Common myeloid progenitor, CD34-positive (primary cell): ENCODE measurements at regions not wholly inside any gene's neighbourhood (a gene's known extent, or its start where the extent isn't known, plus 50 kb on each side); places are given as distances from the start of the nearest gene placed in this dataset.

Experiments
- CTCF ChIA-PET: fragments of 350-600 bp; sonication (Branson Sonifier 250); formaldehyde crosslinking; loops from one replicate; lab custom pipeline; 2021; ENCODE audit warnings: antibody characterized with exemption; lab: Charles Lee
- POLR2A ChIA-PET: fragments of 350-600 bp; sonication (Branson Sonifier 250); formaldehyde crosslinking; loops from one replicate; lab custom pipeline; 2021; ENCODE audit warnings: antibody characterized with exemption; lab: Charles Lee
- DNase-seq, 3 donors: peaks; one replicate each; pipeline versions ENCODE4 v3.0.0 to v3.0.0-alpha.2; 2013
- H3K27ac ChIP-seq, 2 experiments: 1 replicate in 1 of 2; 2 replicates in 1 of 2; pipeline ENCODE4 v1.7.0; 2013; ENCODE audit warnings: inconsistent platforms in 2 of 2, low read length in 2 of 2, mild to moderate bottlenecking in 2 of 2, low read depth in 1 of 2, moderate library complexity in 1 of 2; ENCODE audit not compliant: severe bottlenecking in 2 of 2, insufficient read depth in 1 of 2, poor library complexity in 1 of 2
- H3K27me3 ChIP-seq, 5 experiments: replicated peaks in 2 of 5; 1 replicate in 3 of 5; 2 replicates in 2 of 5; pipeline versions ENCODE4 v1.6.1 to v1.7.0; 2013; ENCODE audit warnings: low read length in 4 of 5, mild to moderate bottlenecking in 2 of 5, moderate library complexity in 2 of 5, inconsistent platforms in 1 of 5; ENCODE audit not compliant: insufficient read depth in 5 of 5, control insufficient read depth in 4 of 5
- H3K36me3 ChIP-seq, 4 experiments: 1 replicate in 2 of 4; 2 replicates in 2 of 4; pipeline versions ENCODE4 v1.6.1 to v1.7.0; 2013; ENCODE audit warnings: low read length in 3 of 4, control low read depth in 1 of 4, mild to moderate bottlenecking in 1 of 4; ENCODE audit not compliant: control insufficient read depth in 4 of 4, insufficient read depth in 4 of 4
- H3K4me1 ChIP-seq, 4 experiments: 1 replicate in 3 of 4; 2 replicates in 1 of 4; pipeline versions ENCODE4 v1.6.1 to v1.7.1; 2013; ENCODE audit warnings: low read length in 3 of 4, mild to moderate bottlenecking in 3 of 4, control low read depth in 1 of 4, inconsistent platforms in 1 of 4, moderate library complexity in 1 of 4; ENCODE audit not compliant: control insufficient read depth in 4 of 4, insufficient read depth in 4 of 4; ENCODE audit errors: control extremely low read depth in 1 of 4
- H3K4me3 ChIP-seq, 7 experiments: 1 replicate in 4 of 7; 2 replicates in 3 of 7; pipeline versions ENCODE4 v1.5.1 to v1.7.0; 2013; ENCODE audit warnings: mild to moderate bottlenecking in 7 of 7, low read length in 6 of 7, moderate library complexity in 6 of 7, inconsistent platforms in 2 of 7, low read depth in 2 of 7, control low read depth in 1 of 7; ENCODE audit not compliant: insufficient read depth in 4 of 7, control insufficient read depth in 1 of 7; ENCODE audit errors: extremely low read depth in 1 of 7
- H3K9me3 ChIP-seq, 5 experiments: 1 replicate in 4 of 5; 2 replicates in 1 of 5; pipeline versions ENCODE4 v1.6.1 to v1.7.1; 2013; ENCODE audit warnings: low read length in 4 of 5, mild to moderate bottlenecking in 2 of 5, inconsistent platforms in 1 of 5, low read depth in 1 of 5, moderate library complexity in 1 of 5; ENCODE audit not compliant: control insufficient read depth in 4 of 5, insufficient read depth in 2 of 5; ENCODE audit errors: control extremely low read depth in 1 of 5
- WGBS: methylation state at CpG from one replicate; pipeline ENCODE4 v1.1.5; 2013; ENCODE audit not compliant: insufficient coverage; 5-methylcytosine and 5-hydroxymethylcytosine counted together

GRCh38 chr15:97490429-97490828 is 470.1 kb upstream of the ARRDC4 start:
- Histone ChIP-seq H3K4me3 (no peak overlapping the region), H3K9me3 (no peaks in the 10 kb centered on the region), H3K27ac (no peak overlapping the region), H3K27me3 (no peaks in the 10 kb centered on the region), H3K36me3 (no peaks in the 10 kb centered on the region), H3K4me1 (no peaks in the 10 kb centered on the region)
- DNase-seq: no peak
- 92% methylated on average over 4 of the region's 4 CpGs for WGBS
- ChIA-PET POLR2A (no interaction called here), CTCF (no interaction called here)

- Histone ChIP-seq H3K27ac (no peak overlapping the region), H3K4me3 (no peak overlapping the region), H3K4me1 (peaks cover 0 to 9% (median 0%) of the 10 kb centered on the region in 4 experiments), H3K36me3 (no peaks in the 10 kb centered on the region), H3K27me3 (no peaks in the 10 kb centered on the region), H3K9me3 (no peaks in the 10 kb centered on the region)
- no CpG with 5 or more reads among the region's 1 CpG for WGBS
- peak; percentile 1 to 32 (median 22) for DNase-seq
- CTCF ChIA-PET: no interaction called here
- POLR2A ChIA-PET: interaction anchor here (1.1 kb wide), 1 partner anchor 9 kb away, joined by 4 read pairs; no protein-coding TSS in a partner anchor
Measured at GRCh38 chr15:97501291-97501690, 459.2 kb upstream of the ARRDC4 start.

GRCh38 chr15:97502038-97502437 is 458.5 kb upstream of the ARRDC4 start:
- Histone ChIP-seq H3K4me3 (no peak overlapping the region), H3K4me1 (peaks cover 0 to 9% (median 0%) of the 10 kb centered on the region in 4 experiments), H3K36me3 (no peaks in the 10 kb centered on the region), H3K27ac (no peak overlapping the region), H3K27me3 (no peaks in the 10 kb centered on the region), H3K9me3 (no peaks in the 10 kb centered on the region)
- CTCF ChIA-PET: no interaction called here
- no peak for DNase-seq
- WGBS: 86% methylated on average over 2 of the region's 2 CpGs
- POLR2A ChIA-PET: no interaction called here

GRCh38 chr15:97504031-97504792 is 456.3 kb upstream of the ARRDC4 start:
- no peak overlapping the region for H3K27ac ChIP-seq
- no peak overlapping the region for H3K4me3 ChIP-seq
- H3K4me1 ChIP-seq: peaks cover 0 to 9% (median 0%) of the 10 kb centered on the region in 4 experiments
- H3K36me3 ChIP-seq: no peaks in the 10 kb centered on the region
- no peaks in the 10 kb centered on the region for H3K27me3 ChIP-seq
- no peaks in the 10 kb centered on the region for H3K9me3 ChIP-seq
- 100% methylated on average over 2 of the region's 6 CpGs for WGBS
- ChIA-PET POLR2A (no interaction called here), CTCF (no interaction called here)
- peak in 2 of 3 donors; percentile 6 to 11 for DNase-seq

GRCh38 chr15:97517737-97518136 is 442.8 kb upstream of the ARRDC4 start:
- WGBS: no CpG with 5 or more reads among the region's 2 CpGs
- CTCF ChIA-PET: no interaction called here
- Histone ChIP-seq H3K36me3 (no peaks in the 10 kb centered on the region), H3K4me1 (no peaks in the 10 kb centered on the region), H3K9me3 (no peaks in the 10 kb centered on the region), H3K27ac (no peak overlapping the region), H3K27me3 (peaks cover 0 to 5% (median 0%) of the 10 kb centered on the region in 5 experiments), H3K4me3 (no peak overlapping the region)
- no peak for DNase-seq
- POLR2A ChIA-PET: no interaction called here

GRCh38 chr15:97520689-97521088 is 439.8 kb upstream of the ARRDC4 start:
- no peak overlapping the region for H3K4me3 ChIP-seq
- CTCF ChIA-PET: no interaction called here
- H3K27me3 ChIP-seq: peaks cover 0 to 7% (median 0%) of the 10 kb centered on the region in 5 experiments
- H3K9me3 ChIP-seq: no peaks in the 10 kb centered on the region
- no peaks in the 10 kb centered on the region for H3K4me1 ChIP-seq
- no peaks in the 10 kb centered on the region for H3K36me3 ChIP-seq
- 60% methylated on average over 2 of the region's 4 CpGs for WGBS
- DNase-seq: no peak
- H3K27ac ChIP-seq: no peak overlapping the region
- POLR2A ChIA-PET: no interaction called here

- Histone ChIP-seq H3K9me3 (no peaks in the 10 kb centered on the region), H3K4me3 (no peak overlapping the region), H3K27me3 (peaks cover 0 to 7% (median 0%) of the 10 kb centered on the region in 5 experiments), H3K27ac (no peak overlapping the region), H3K4me1 (no peaks in the 10 kb centered on the region), H3K36me3 (no peaks in the 10 kb centered on the region)
- POLR2A ChIA-PET: no interaction called here
- CTCF ChIA-PET: no interaction called here
- no peak for DNase-seq
- WGBS: 76% methylated on average over 18 of the region's 21 CpGs
Measured at GRCh38 chr15:97521381-97522285, 438.9 kb upstream of the ARRDC4 start.
